Nephron progenitor cell (in vitro differentiated cells): ENCODE measurements at regions not wholly inside any gene's neighbourhood (a gene's known extent, or its start where the extent isn't known, plus 50 kb on each side); places are given as distances from the start of the nearest gene placed in this dataset.

ENCODE experiments used
- DNase-seq: peaks from one replicate; pipeline ENCODE4 v3.0.0; 2021
- H3K27ac Mint-ChIP-seq: 2 replicates; pipeline ENCODE4 v1.8.0; 2021; ENCODE audit warnings: mild to moderate bottlenecking, moderate library complexity, mixed read lengths
- H3K27me3 Mint-ChIP-seq: 2 replicates; pipeline ENCODE4 v1.8.0; 2021; ENCODE audit warnings: mild to moderate bottlenecking, low read depth, mixed read lengths; ENCODE audit not compliant: poor library complexity
- H3K36me3 Mint-ChIP-seq: 2 replicates; pipeline ENCODE4 v1.8.0; 2021; ENCODE audit warnings: low read depth, mixed read lengths
- H3K4me1 Mint-ChIP-seq: 2 replicates; pipeline ENCODE4 v1.8.0; 2021; ENCODE audit warnings: mixed read lengths
- H3K4me3 Mint-ChIP-seq: 2 replicates; pipeline ENCODE4 v1.8.0; 2021; ENCODE audit warnings: mild to moderate bottlenecking, moderate library complexity, mixed read lengths
- H3K9me3 Mint-ChIP-seq: 2 replicates; pipeline ENCODE4 v1.8.0; 2021; ENCODE audit warnings: mild to moderate bottlenecking, moderate library complexity, mixed read lengths
- TF ChIP-seq, protein P1 (sequence below): fragments of 200-600 bp; sonication (generic); IDR thresholded peaks from 2 replicates; pipeline ENCODE4 v1.5.0; 2021; ENCODE audit warnings: antibody characterized with exemption

DNA sequence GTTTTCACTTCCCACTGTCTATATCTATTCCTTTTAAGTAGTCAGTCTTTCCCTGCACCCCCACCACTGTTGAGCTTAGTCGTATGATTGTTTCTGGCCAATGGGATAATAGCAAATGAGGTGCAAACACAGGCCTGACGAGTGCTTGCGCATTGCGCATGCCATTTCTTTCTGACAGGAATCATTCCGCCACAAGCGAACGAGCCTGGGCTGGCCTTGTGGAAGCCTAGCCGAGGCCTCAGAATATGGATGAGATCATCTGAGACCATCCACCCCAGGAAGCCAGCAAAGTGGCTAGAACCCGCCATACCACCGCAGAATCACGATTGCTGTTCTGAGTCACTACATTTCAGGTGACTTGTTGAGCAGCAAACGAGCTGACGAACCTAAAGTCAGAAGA, 52.2 kb upstream of the PRL start:
- Mint-ChIP-seq H3K4me1 (peaks cover 5% of the 10 kb centered on the region), H3K4me3 (no peak overlapping the region), H3K9me3 (peaks cover 12% of the 10 kb centered on the region), H3K27me3 (no peaks in the 10 kb centered on the region), H3K36me3 (no peaks in the 10 kb centered on the region), H3K27ac (peak overlapping the region; percentile 66)
- no peak for DNase-seq
- TF ChIP-seq, protein P1, sequence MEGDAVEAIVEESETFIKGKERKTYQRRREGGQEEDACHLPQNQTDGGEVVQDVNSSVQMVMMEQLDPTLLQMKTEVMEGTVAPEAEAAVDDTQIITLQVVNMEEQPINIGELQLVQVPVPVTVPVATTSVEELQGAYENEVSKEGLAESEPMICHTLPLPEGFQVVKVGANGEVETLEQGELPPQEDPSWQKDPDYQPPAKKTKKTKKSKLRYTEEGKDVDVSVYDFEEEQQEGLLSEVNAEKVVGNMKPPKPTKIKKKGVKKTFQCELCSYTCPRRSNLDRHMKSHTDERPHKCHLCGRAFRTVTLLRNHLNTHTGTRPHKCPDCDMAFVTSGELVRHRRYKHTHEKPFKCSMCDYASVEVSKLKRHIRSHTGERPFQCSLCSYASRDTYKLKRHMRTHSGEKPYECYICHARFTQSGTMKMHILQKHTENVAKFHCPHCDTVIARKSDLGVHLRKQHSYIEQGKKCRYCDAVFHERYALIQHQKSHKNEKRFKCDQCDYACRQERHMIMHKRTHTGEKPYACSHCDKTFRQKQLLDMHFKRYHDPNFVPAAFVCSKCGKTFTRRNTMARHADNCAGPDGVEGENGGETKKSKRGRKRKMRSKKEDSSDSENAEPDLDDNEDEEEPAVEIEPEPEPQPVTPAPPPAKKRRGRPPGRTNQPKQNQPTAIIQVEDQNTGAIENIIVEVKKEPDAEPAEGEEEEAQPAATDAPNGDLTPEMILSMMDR, result no peak

DNA sequence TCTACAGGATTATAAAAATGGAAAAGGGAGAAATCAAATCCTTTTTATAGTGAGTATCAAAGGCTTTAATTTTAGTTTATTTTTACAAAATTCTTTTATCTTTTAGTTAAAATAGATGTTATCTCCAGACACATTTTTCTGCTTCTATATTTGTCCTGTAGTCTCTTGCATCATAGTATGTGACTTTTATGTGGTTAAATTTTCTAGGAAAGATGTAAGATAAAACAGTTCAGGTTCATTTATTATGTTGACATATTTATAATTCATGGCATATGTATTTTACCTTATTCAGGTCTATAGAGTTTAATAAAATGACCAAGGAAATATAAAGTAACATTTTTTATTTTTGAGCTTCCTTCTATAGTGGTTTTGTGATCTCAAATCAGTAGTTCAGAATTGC, 52.7 kb upstream of the PRL start:
- Mint-ChIP-seq H3K27ac (no peak overlapping the region), H3K4me3 (no peak overlapping the region), H3K27me3 (no peaks in the 10 kb centered on the region)

DNA sequence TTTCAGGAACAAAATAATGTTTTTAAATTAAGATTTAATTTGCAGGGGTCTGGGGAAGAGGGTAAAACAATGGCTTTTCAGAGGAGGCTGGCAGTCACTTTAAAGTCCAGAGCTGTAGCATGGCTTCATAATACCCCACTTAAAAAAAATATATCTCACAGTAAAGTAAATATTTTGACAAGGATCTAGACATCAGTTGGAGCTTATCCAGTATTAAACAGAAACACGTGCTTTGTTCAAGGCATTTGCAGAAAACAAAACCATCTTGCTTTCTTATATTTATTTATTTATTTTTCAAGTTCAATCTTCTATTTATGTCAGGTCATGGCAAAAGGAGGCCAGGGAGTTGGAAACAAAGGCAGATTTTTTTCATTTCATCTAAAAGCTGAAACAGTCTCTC, 53.3 kb upstream of the PRL start:
- Mint-ChIP-seq H3K27me3 (no peaks in the 10 kb centered on the region), H3K36me3 (no peaks in the 10 kb centered on the region), H3K27ac (no peak overlapping the region), H3K9me3 (peaks cover 12% of the 10 kb centered on the region), H3K4me3 (no peak overlapping the region), H3K4me1 (peaks cover 5% of the 10 kb centered on the region)
- TF ChIP-seq, protein P1, result no peak
- DNase-seq, result no peak

More for the DNA sequence above, 52.7 kb upstream of the PRL start:
- no peak for DNase-seq
- H3K9me3 Mint-ChIP-seq, result peaks cover 11% of the 10 kb centered on the region
- TF ChIP-seq, protein P1, result no peak
- no peaks in the 10 kb centered on the region for H3K36me3 Mint-ChIP-seq
- H3K4me1 Mint-ChIP-seq, result peaks cover 5% of the 10 kb centered on the region

DNA sequence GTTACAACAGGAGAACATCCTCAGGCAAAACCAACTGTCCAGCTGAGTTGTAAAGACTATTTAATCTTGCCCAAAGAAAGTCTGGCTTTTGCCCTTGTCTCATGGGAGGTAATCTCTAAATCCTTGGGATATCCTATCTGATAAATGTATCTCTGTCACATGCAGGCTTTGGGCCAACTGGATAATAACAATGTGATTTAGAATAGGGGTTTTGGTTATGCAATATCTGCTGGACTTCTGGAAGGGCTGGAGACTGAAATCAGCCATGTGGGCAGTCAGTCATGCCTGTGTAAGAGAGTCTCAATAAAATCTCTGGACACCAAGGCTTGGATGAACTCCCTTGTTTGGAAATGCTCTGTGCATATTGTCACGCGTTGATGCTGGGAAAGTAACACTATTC, 56.3 kb upstream of the PRL start:
- Mint-ChIP-seq H3K27me3 (no peaks in the 10 kb centered on the region), H3K9me3 (peaks cover 17% of the 10 kb centered on the region), H3K27ac (no peak overlapping the region), H3K36me3 (no peaks in the 10 kb centered on the region), H3K4me3 (no peak overlapping the region), H3K4me1 (peaks cover 9% of the 10 kb centered on the region)
- TF ChIP-seq, protein P1, result no peak
- DNase-seq, result no peak

DNA sequence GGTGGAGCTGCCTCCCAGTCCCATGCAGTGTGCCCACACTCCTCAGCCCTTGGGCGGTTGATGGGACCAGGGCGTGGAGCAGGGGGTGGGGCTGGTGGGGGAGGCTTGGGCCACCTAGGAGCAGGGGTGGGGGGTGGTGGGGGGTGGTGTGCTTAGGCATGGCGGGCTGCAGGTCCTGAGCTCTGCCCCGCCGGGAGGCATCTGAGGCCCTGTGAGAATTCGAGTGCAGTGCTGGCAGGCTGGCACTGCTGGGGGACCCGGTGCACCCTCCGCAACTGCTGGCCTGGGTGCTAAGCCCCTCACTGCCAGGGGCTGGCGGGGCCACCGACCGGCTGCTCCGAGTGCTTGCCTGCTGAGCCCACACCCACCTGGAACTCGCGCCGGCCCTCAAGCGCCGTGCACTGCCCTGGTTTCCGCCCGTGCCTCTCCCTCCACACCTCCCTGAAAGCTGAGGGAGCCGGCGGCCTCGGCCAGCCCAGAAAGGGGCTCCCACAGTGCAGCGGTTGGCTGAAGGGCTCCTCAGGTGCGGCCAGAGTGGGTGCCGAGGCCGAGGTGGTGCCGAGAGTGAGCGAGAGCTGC, 59.6 kb upstream of the PRL start:
- H3K27me3 Mint-ChIP-seq, result no peaks in the 10 kb centered on the region
- TF ChIP-seq, protein P1, result no peak

DNA sequence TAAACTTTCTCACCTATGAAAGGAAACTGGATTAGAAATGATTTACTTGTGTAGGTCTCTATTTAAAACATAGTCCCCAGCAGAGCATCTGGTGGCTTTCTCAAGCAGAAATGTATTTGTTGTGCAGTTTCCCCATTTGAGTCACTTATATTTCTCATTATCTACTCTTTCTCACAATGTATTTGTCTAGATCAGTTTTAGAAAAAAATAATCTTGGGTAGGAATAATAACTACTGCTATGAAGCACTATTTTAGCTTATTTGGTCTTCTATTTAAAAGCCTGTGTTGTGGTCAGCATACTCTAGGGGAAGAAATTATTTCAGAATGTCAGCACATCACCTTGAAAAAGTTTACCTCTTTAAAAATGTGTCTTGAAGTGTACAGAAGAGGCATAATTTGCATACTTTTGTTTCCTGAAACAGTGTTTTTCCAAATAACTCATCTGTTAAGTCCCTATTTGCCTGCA, 60.9 kb upstream of the PRL start:
- Mint-ChIP-seq H3K27ac (no peak overlapping the region), H3K27me3 (peaks cover 2% of the 10 kb centered on the region), H3K36me3 (peaks cover 21% of the 10 kb centered on the region), H3K4me3 (no peak overlapping the region), H3K9me3 (peaks cover 33% of the 10 kb centered on the region), H3K4me1 (peaks cover 9% of the 10 kb centered on the region)
- TF ChIP-seq, protein P1, result no peak
- no peak for DNase-seq

More for the DNA sequence above, 59.6 kb upstream of the PRL start:
- Mint-ChIP-seq H3K4me1 (peaks cover 4% of the 10 kb centered on the region), H3K27ac (no peak overlapping the region), H3K4me3 (no peak overlapping the region), H3K36me3 (peaks cover 15% of the 10 kb centered on the region), H3K9me3 (peaks cover 29% of the 10 kb centered on the region)
- no peak for DNase-seq
